H9 (cell line): ENCODE measurements at regions not wholly inside any gene's neighbourhood (a gene's known extent, or its start where the extent isn't known, plus 50 kb on each side); places are given as distances from the start of the nearest gene placed in this dataset.

Experiments
- DNase-seq: peaks from one replicate; pipeline ENCODE4 v3.0.0-alpha.2; 2017
- H2AFZ ChIP-seq: one replicate; pipeline ENCODE4 v1.6.1; 2013; ENCODE audit warnings: mild to moderate bottlenecking, low read length, control low read depth, moderate library complexity
- H2AK5ac ChIP-seq: 2 replicates; pipeline ENCODE4 v1.6.1; 2013; ENCODE audit warnings: low read length, control low read depth, mixed read lengths; ENCODE audit not compliant: insufficient read length
- H2BK120ac ChIP-seq: one replicate; pipeline ENCODE4 v1.6.1; 2013; ENCODE audit warnings: low read depth, mild to moderate bottlenecking, low read length, control low read depth, inconsistent platforms; ENCODE audit not compliant: poor library complexity, severe bottlenecking
- H2BK12ac ChIP-seq: 2 replicates; pipeline ENCODE4 v1.6.1; 2013; ENCODE audit warnings: low read length, control low read depth, mixed read lengths, low read depth; ENCODE audit not compliant: insufficient read length
- H2BK15ac ChIP-seq: 2 replicates; pipeline ENCODE4 v1.6.1; 2013; ENCODE audit warnings: low read depth, low read length, control low read depth
- H2BK20ac ChIP-seq: one replicate; pipeline ENCODE4 v1.6.1; 2013; ENCODE audit warnings: low read depth, mild to moderate bottlenecking, low read length, control low read depth, inconsistent platforms; ENCODE audit not compliant: poor library complexity, severe bottlenecking
- H2BK5ac ChIP-seq: 2 replicates; pipeline ENCODE4 v1.6.1; 2013; ENCODE audit warnings: low read length, control low read depth, mixed read lengths; ENCODE audit not compliant: insufficient read length
- H3K14ac ChIP-seq: 2 replicates; pipeline ENCODE4 v1.6.1; 2013; ENCODE audit warnings: low read length, control low read depth; ENCODE audit not compliant: insufficient read depth
- H3K18ac ChIP-seq: 2 replicates; pipeline ENCODE4 v1.6.1; 2013; ENCODE audit warnings: low read depth, mild to moderate bottlenecking, mixed read lengths, low read length, control low read depth; ENCODE audit not compliant: insufficient read length
- H3K23ac ChIP-seq: 2 replicates; pipeline ENCODE4 v1.6.1; 2013; ENCODE audit warnings: low read length, control low read depth, mixed read lengths, low read depth; ENCODE audit not compliant: insufficient read length
- H3K23me2 ChIP-seq: 2 replicates; pipeline ENCODE4 v1.6.1; 2013; ENCODE audit warnings: low read depth, mild to moderate bottlenecking, mixed read lengths, low read length, control low read depth; ENCODE audit not compliant: insufficient read length, poor library complexity, severe bottlenecking
- H3K27ac ChIP-seq: 2 replicates; pipeline ENCODE4 v1.5.1; 2013; ENCODE audit warnings: low read length, control low read depth, mixed read lengths, low read depth; ENCODE audit not compliant: insufficient read length
- H3K27me3 ChIP-seq: 2 replicates; pipeline ENCODE4 v1.6.1; 2013; ENCODE audit warnings: low read length, control low read depth, inconsistent platforms; ENCODE audit not compliant: insufficient read depth
- H3K4ac ChIP-seq: 2 replicates; pipeline ENCODE4 v1.6.1; 2013; ENCODE audit warnings: low read depth, mild to moderate bottlenecking, control low read depth, inconsistent platforms, low read length, moderate library complexity
- H3K4me1 ChIP-seq: 2 replicates; pipeline ENCODE4 v1.6.1; 2013; ENCODE audit warnings: low read length, control low read depth, inconsistent platforms; ENCODE audit not compliant: insufficient read depth
- H3K4me2 ChIP-seq: 2 replicates; pipeline ENCODE4 v1.6.1; 2013; ENCODE audit warnings: low read length, control low read depth, mixed read lengths; ENCODE audit not compliant: insufficient read length, insufficient read depth
- H3K56ac ChIP-seq: 2 replicates; pipeline ENCODE4 v1.6.1; 2013; ENCODE audit warnings: low read depth, mild to moderate bottlenecking, mixed read lengths, low read length, control low read depth; ENCODE audit not compliant: insufficient read length
- H3K79me1 ChIP-seq: 2 replicates; pipeline ENCODE4 v1.6.1; 2013; ENCODE audit warnings: low read depth, mild to moderate bottlenecking, moderate library complexity, low read length, control low read depth, inconsistent platforms; ENCODE audit not compliant: insufficient read depth, poor library complexity, severe bottlenecking
- H3K79me2 ChIP-seq: 2 replicates; pipeline ENCODE4 v1.6.1; 2013; ENCODE audit warnings: low read length, control low read depth, inconsistent platforms; ENCODE audit not compliant: insufficient read depth
- H3K9ac ChIP-seq: 2 replicates; pipeline ENCODE4 v1.6.1; 2013; ENCODE audit warnings: low read length, control low read depth, mixed read lengths; ENCODE audit not compliant: insufficient read length; ENCODE audit errors: extremely low read depth
- H3K9me3 ChIP-seq: one replicate; pipeline ENCODE4 v1.6.1; 2013; ENCODE audit warnings: low read depth, low read length, inconsistent platforms; ENCODE audit not compliant: control insufficient read depth
- H3T11ph ChIP-seq: one replicate; pipeline ENCODE4 v1.6.1; 2013; ENCODE audit warnings: mild to moderate bottlenecking, low read length, control low read depth, inconsistent platforms
- H4K20me1 ChIP-seq: one replicate; pipeline ENCODE4 v1.6.1; 2013; ENCODE audit not compliant: control insufficient read depth, insufficient read length, insufficient read depth
- H4K5ac ChIP-seq: 2 replicates; pipeline ENCODE4 v1.6.1; 2013; ENCODE audit warnings: low read depth, mild to moderate bottlenecking, mixed read lengths, low read length, control low read depth; ENCODE audit not compliant: insufficient read length
- H4K8ac ChIP-seq: replicated peaks from 2 replicates; pipeline ENCODE4 v1.6.1; 2013; ENCODE audit warnings: low read length, control low read depth, mixed read lengths, low read depth; ENCODE audit not compliant: insufficient read length
- H4K91ac ChIP-seq: 2 replicates; pipeline ENCODE4 v1.6.1; 2013; ENCODE audit warnings: low read depth, mild to moderate bottlenecking, moderate library complexity, mixed read lengths, low read length, control low read depth; ENCODE audit not compliant: insufficient read length
- H3K27ac Mint-ChIP-seq, 3 experiments: 2 replicates in 2 of 3; 3 replicates in 1 of 3; pipeline ENCODE4 v1.8.0; 2020 to 2021; ENCODE audit warnings: mixed read lengths in 3 of 3, mild to moderate bottlenecking in 1 of 3, moderate library complexity in 1 of 3
- H3K27me3 Mint-ChIP-seq: 2 replicates; pipeline ENCODE4 v1.8.0; 2021; ENCODE audit warnings: low read depth, mild to moderate bottlenecking, moderate library complexity, mixed read lengths
- H3K36me3 Mint-ChIP-seq, 3 experiments: 2 replicates in 2 of 3; 3 replicates in 1 of 3; pipeline ENCODE4 v1.8.0; 2020 to 2021; ENCODE audit warnings: low read depth in 3 of 3, mixed read lengths in 3 of 3; ENCODE audit not compliant: insufficient read depth in 1 of 3
- H3K4me1 Mint-ChIP-seq, 2 experiments: 2 replicates each; pipeline ENCODE4 v1.8.0; 2020; ENCODE audit warnings: mixed read lengths in 2 of 2
- H3K4me3 Mint-ChIP-seq, 2 experiments: 2 replicates in 1 of 2; 3 replicates in 1 of 2; pipeline ENCODE4 v1.8.0; 2020 to 2021; ENCODE audit warnings: mild to moderate bottlenecking in 2 of 2, mixed read lengths in 2 of 2, moderate library complexity in 1 of 2
- H3K9me3 Mint-ChIP-seq, 2 experiments: 2 replicates in 1 of 2; 3 replicates in 1 of 2; pipeline ENCODE4 v1.8.0; 2020; ENCODE audit warnings: mild to moderate bottlenecking in 2 of 2, mixed read lengths in 2 of 2, moderate library complexity in 1 of 2
- TF ChIP-seq, protein P1 (sequence below): fragments of 200-600 bp; sonication (generic); conservative IDR thresholded peaks from 3 replicates; pipeline ENCODE4 v1.8.0; 2021; ENCODE audit warnings: antibody characterized with exemption, mild to moderate bottlenecking

DNA sequence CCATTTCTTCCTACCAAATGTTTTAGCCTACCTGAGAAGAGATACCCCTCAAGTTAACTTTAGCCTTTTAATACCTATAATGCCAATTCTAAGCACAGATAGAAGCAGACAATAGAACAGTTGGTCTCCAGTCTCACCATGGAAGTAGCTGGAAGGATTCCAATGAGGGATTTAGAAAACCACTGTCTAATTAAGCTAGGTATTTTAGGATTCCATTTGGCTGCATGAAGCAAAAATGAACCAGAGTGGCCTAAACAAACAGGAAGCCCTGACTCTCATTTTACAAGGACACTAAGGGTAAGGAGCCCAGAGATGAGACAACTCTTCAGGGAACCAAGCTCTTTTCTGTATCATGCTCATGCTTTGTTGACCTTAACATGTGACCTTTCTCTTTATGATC is 199.2 kb downstream of the ALDH8A1 start:
- Histone ChIP-seq H4K91ac (no peak overlapping the region), H2AK5ac (no peak overlapping the region), H3K27ac (no peak overlapping the region), H3K4me2 (no peak overlapping the region), H2BK15ac (no peak overlapping the region), H4K8ac (no peak overlapping the region), H3K14ac (no peak overlapping the region), H3T11ph (no peak overlapping the region), H2BK5ac (no peak overlapping the region), H3K23me2 (no peaks in the 10 kb centered on the region), H3K4me1 (no peaks in the 10 kb centered on the region), H3K9ac (no peak overlapping the region), H3K18ac (no peak overlapping the region), H2BK12ac (no peak overlapping the region), H3K56ac (no peak overlapping the region), H3K9me3 (no peaks in the 10 kb centered on the region), H3K79me2 (no peaks in the 10 kb centered on the region), H2BK20ac (no peak overlapping the region), H3K79me1 (no peaks in the 10 kb centered on the region), H2BK120ac (no peak overlapping the region), H3K4ac (no peak overlapping the region), H4K5ac (no peak overlapping the region), H4K20me1 (no peaks in the 10 kb centered on the region), H2AFZ (no peak overlapping the region), H3K23ac (no peak overlapping the region), H3K27me3 (no peaks in the 10 kb centered on the region)
- Mint-ChIP-seq H3K27ac (no peak overlapping the region), H3K4me3 (no peak overlapping the region), H3K27me3 (peaks cover 1% of the 10 kb centered on the region; the same call in 1 of the 2 replicates), H3K4me1 (no peaks in the 10 kb centered on the region), H3K9me3 (no peaks in the 10 kb centered on the region), H3K36me3 (no peaks in the 10 kb centered on the region)
- DNase-seq, result no peak
- TF ChIP-seq, protein P1, sequence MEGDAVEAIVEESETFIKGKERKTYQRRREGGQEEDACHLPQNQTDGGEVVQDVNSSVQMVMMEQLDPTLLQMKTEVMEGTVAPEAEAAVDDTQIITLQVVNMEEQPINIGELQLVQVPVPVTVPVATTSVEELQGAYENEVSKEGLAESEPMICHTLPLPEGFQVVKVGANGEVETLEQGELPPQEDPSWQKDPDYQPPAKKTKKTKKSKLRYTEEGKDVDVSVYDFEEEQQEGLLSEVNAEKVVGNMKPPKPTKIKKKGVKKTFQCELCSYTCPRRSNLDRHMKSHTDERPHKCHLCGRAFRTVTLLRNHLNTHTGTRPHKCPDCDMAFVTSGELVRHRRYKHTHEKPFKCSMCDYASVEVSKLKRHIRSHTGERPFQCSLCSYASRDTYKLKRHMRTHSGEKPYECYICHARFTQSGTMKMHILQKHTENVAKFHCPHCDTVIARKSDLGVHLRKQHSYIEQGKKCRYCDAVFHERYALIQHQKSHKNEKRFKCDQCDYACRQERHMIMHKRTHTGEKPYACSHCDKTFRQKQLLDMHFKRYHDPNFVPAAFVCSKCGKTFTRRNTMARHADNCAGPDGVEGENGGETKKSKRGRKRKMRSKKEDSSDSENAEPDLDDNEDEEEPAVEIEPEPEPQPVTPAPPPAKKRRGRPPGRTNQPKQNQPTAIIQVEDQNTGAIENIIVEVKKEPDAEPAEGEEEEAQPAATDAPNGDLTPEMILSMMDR, result no peak
